Keratinocyte (primary cell): ENCODE measurements at regions not wholly inside any gene's neighbourhood (a gene's known extent, or its start where the extent isn't known, plus 50 kb on each side); places are given as distances from the start of the nearest gene placed in this dataset.

ENCODE experiments used
- DNase-seq: peaks from one replicate; pipeline ENCODE4 v3.0.0-alpha.2; 2011; ENCODE audit warnings: low read depth, missing footprints, low spot score
- FAIRE-seq: peaks from 2 replicates; lab custom pipeline; 2011; peaks lifted over from hg19 to GRCh38; lab: Jason Lieb, UNC
- H2AFZ ChIP-seq: 2 replicates; pipeline ENCODE4 v1.6.0; 2012; ENCODE audit warnings: low read length, control low read depth, inconsistent platforms; ENCODE audit not compliant: control insufficient read depth
- H3K27ac ChIP-seq: 2 replicates; pipeline ENCODE4 v1.5.1; 2011; ENCODE audit warnings: low read length; ENCODE audit not compliant: control insufficient read depth, insufficient read depth
- H3K27me3 ChIP-seq: 3 replicates; pipeline ENCODE4 v1.6.0; 2011; ENCODE audit warnings: low read length; ENCODE audit not compliant: control insufficient read depth, insufficient read depth; ENCODE audit errors: extremely low read depth
- H3K36me3 ChIP-seq, 2 experiments: 2 replicates in 1 of 2; 3 replicates in 1 of 2; pipeline ENCODE4 v1.5.1; 2011; ENCODE audit warnings: low read length in 2 of 2, mild to moderate bottlenecking in 1 of 2; ENCODE audit not compliant: control insufficient read depth in 2 of 2, insufficient read depth in 2 of 2; ENCODE audit errors: extremely low read depth in 1 of 2
- H3K4me1 ChIP-seq: 3 replicates; pipeline ENCODE4 v1.5.1; 2011; ENCODE audit warnings: low read length; ENCODE audit not compliant: control insufficient read depth, insufficient read depth; ENCODE audit errors: extremely low read depth
- H3K4me2 ChIP-seq: 3 replicates; pipeline ENCODE4 v1.6.0; 2011; ENCODE audit warnings: low read depth, low read length; ENCODE audit not compliant: control insufficient read depth, insufficient read depth; ENCODE audit errors: extremely low read depth
- H3K4me3 ChIP-seq, 3 experiments: fragments of 200-600 bp in 1 of 3; sonication (generic) in 1 of 3; 2 replicates in 2 of 3; 3 replicates in 1 of 3; pipeline ENCODE4 v1.5.1; 2011 to 2016; ENCODE audit warnings: low read length in 3 of 3, mild to moderate bottlenecking in 3 of 3, control low read depth in 2 of 3, inconsistent platforms in 1 of 3, low read depth in 1 of 3, mixed read lengths in 1 of 3, mixed run types in 1 of 3, moderate library complexity in 1 of 3; ENCODE audit not compliant: control insufficient read depth in 2 of 3, insufficient read depth in 2 of 3; ENCODE audit errors: extremely low read depth in 1 of 3
- H3K79me2 ChIP-seq: 2 replicates; pipeline ENCODE4 v1.6.0; 2012; ENCODE audit warnings: low read length; ENCODE audit not compliant: control insufficient read depth, insufficient read depth
- H3K9ac ChIP-seq: 3 replicates; pipeline ENCODE4 v1.6.0; 2011; ENCODE audit warnings: low read length; ENCODE audit not compliant: control insufficient read depth, insufficient read depth; ENCODE audit errors: extremely low read depth
- H3K9me1 ChIP-seq: 3 replicates; pipeline ENCODE4 v1.6.0; 2011; ENCODE audit warnings: low read length; ENCODE audit not compliant: control insufficient read depth, insufficient read depth; ENCODE audit errors: extremely low read depth
- H3K9me3 ChIP-seq: 2 replicates; pipeline ENCODE4 v1.5.1; 2012; ENCODE audit warnings: low read depth, low read length; ENCODE audit not compliant: control insufficient read depth
- H4K20me1 ChIP-seq: 3 replicates; pipeline ENCODE4 v1.6.0; 2011; ENCODE audit warnings: low read length; ENCODE audit not compliant: control insufficient read depth, insufficient read depth; ENCODE audit errors: extremely low read depth
- EZH2 ChIP-seq: IDR thresholded peaks from one replicate; pipeline ENCODE4 v1.6.1; 2012; ENCODE audit warnings: inconsistent platforms, mild to moderate bottlenecking, low read length, moderate library complexity
- dilution Hi-C: fragments of 300-500 bp; cut with MboI; formaldehyde crosslinking; loops from one replicate; pipeline ENCODE4 v1.7.0; 2020; ENCODE audit warnings: low sequenced_read_pairs; ENCODE audit not compliant: extremely low pct_ligation_motif_present
- TF ChIP-seq, protein P1 (sequence below), 3 experiments: IDR thresholded peaks in 1 of 3; conservative IDR thresholded peaks in 1 of 3; optimal IDR thresholded peaks in 1 of 3; 2 replicates in 2 of 3; 3 replicates in 1 of 3; pipeline versions ENCODE3 to v1.5.1; 2011; ENCODE audit warnings: low read length in 3 of 3, mild to moderate bottlenecking in 3 of 3, moderate library complexity in 2 of 3, control low read depth in 1 of 3, inconsistent platforms in 1 of 3; ENCODE audit not compliant: insufficient read depth in 2 of 3; ENCODE audit errors: extremely low read depth in 1 of 3

DNA sequence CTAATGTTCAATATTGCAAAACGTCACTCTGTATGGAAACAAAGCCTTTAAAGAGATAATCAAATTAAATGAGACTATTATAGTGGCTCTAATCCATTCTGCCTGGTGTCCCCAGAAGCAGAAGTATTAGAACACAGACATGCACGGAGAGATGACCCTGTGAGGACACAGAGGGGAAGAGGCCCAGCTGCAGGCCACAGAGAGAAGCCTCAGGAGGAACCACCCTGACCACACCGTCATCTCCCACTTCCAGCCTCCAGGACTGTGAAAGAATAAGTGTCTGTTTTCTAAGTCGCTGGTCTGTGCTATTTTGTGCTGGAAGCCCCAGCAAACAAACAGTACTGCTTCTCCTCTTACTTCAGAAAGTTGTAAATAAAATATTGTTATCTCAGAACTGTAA lies 283.5 kb upstream of the ADARB2 start:
- dilution Hi-C loops: no loop called here
- no peak overlapping the region for H3K4me3 ChIP-seq
- no peaks in the 10 kb centered on the region for H3K4me1 ChIP-seq
- H3K27ac ChIP-seq: no peak overlapping the region
- TF ChIP-seq, protein P1, sequence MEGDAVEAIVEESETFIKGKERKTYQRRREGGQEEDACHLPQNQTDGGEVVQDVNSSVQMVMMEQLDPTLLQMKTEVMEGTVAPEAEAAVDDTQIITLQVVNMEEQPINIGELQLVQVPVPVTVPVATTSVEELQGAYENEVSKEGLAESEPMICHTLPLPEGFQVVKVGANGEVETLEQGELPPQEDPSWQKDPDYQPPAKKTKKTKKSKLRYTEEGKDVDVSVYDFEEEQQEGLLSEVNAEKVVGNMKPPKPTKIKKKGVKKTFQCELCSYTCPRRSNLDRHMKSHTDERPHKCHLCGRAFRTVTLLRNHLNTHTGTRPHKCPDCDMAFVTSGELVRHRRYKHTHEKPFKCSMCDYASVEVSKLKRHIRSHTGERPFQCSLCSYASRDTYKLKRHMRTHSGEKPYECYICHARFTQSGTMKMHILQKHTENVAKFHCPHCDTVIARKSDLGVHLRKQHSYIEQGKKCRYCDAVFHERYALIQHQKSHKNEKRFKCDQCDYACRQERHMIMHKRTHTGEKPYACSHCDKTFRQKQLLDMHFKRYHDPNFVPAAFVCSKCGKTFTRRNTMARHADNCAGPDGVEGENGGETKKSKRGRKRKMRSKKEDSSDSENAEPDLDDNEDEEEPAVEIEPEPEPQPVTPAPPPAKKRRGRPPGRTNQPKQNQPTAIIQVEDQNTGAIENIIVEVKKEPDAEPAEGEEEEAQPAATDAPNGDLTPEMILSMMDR (optimal IDR thresholded peaks at IDR 0.05 in 1 of 3, IDR thresholded peaks at IDR 0.05 in 1 of 3, conservative IDR thresholded peaks at IDR 0.05 in 1 of 3; ENCODE audit: extremely low read depth in 1 of 3, insufficient read depth in 2 of 3, low read length in 3 of 3): no peak
- no peak for TF ChIP-seq EZH2
- DNase-seq: no peak
- H4K20me1 ChIP-seq: no peaks in the 10 kb centered on the region
- H3K9ac ChIP-seq: no peak overlapping the region
- H2AFZ ChIP-seq: no peak overlapping the region
- H3K36me3 ChIP-seq: no peaks in the 10 kb centered on the region
- FAIRE-seq: no peak
- no peaks in the 10 kb centered on the region for H3K9me1 ChIP-seq
- peaks cover 6% of the 10 kb centered on the region for H3K9me3 ChIP-seq
- H3K79me2 ChIP-seq: no peaks in the 10 kb centered on the region
- H3K27me3 ChIP-seq: no peaks in the 10 kb centered on the region
- H3K4me2 ChIP-seq: no peak overlapping the region

DNA sequence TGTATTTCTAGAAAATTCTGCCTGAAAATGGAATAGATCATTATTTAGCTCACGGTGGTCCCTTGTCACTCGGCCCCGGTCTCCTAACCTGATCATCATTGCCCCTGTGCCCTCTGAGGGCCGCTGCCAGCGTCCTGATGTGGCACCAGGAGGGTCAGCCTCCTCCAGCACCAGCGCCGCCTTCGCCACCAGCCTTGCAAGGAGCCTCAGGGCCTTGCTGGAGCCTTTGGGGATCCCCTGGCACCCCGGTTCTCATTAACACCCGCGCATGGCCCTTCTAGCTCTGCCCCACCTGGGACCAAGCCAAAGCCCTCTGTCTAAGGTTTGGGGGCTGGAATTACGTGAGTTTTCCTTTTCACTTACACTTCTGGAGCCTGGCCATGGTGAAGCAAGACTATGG lies 282.5 kb upstream of the ADARB2 start:
- Histone ChIP-seq H3K27ac (no peak overlapping the region), H3K9ac (no peak overlapping the region), H3K27me3 (no peaks in the 10 kb centered on the region), H3K4me2 (no peak overlapping the region), H3K4me1 (no peaks in the 10 kb centered on the region), H3K9me3 (peaks cover 6% of the 10 kb centered on the region), H3K9me1 (no peaks in the 10 kb centered on the region), H3K79me2 (no peaks in the 10 kb centered on the region), H4K20me1 (no peaks in the 10 kb centered on the region), H3K36me3 (no peaks in the 10 kb centered on the region), H2AFZ (no peak overlapping the region), H3K4me3 (no peak overlapping the region)
- dilution Hi-C loops: no loop called here
- FAIRE-seq (no peak), DNase-seq (no peak)
- TF ChIP-seq, protein P1 (optimal IDR thresholded peaks at IDR 0.05 in 1 of 3, IDR thresholded peaks at IDR 0.05 in 1 of 3, conservative IDR thresholded peaks at IDR 0.05 in 1 of 3; ENCODE audit: extremely low read depth in 1 of 3, insufficient read depth in 2 of 3, low read length in 3 of 3): no peak
- TF ChIP-seq EZH2: no peak
